Cerebellar nuclear complex (tissue), 1 donor: ENCODE measurements at regions not wholly inside any gene's neighbourhood (a gene's known extent, or its start where the extent isn't known, plus 50 kb on each side); places are given as distances from the start of the nearest gene placed in this dataset.
"Not testable (repeated sequence)": the region's sequence is repeated elsewhere in the genome, so short reads cannot be mapped to it uniquely, and the experiment has no call there.

Experiments
- DNase-seq, 2 experiments: peaks; one replicate each; lab custom pipeline; 2025; lab: John Stamatoyannopoulos, UW

- DNase-seq = no peak
Measured at GRCh38 chr5:23977997-23978396, 470.6 kb downstream of the PRDM9 start.

DNA sequence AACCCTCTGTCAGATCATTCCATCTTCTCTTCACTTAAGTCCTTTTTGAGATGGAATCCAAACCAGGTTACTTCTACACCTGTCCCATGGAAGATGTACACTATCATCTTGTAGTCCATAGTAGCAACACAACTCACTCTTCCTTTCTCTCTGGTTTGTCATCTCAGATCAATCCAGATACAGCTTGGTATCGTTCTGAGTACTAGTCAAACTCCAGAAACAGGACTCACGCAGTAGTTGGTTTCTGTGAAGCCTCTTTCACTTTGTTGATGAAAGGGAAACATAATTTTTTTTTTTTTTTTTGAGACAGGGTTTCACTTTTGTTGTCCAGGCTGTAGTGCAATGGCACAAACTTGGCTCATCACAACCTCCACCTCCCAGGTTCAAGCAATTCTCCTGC is 484.0 kb downstream of the PRDM9 start:
- DNase-seq = no peak

DNA sequence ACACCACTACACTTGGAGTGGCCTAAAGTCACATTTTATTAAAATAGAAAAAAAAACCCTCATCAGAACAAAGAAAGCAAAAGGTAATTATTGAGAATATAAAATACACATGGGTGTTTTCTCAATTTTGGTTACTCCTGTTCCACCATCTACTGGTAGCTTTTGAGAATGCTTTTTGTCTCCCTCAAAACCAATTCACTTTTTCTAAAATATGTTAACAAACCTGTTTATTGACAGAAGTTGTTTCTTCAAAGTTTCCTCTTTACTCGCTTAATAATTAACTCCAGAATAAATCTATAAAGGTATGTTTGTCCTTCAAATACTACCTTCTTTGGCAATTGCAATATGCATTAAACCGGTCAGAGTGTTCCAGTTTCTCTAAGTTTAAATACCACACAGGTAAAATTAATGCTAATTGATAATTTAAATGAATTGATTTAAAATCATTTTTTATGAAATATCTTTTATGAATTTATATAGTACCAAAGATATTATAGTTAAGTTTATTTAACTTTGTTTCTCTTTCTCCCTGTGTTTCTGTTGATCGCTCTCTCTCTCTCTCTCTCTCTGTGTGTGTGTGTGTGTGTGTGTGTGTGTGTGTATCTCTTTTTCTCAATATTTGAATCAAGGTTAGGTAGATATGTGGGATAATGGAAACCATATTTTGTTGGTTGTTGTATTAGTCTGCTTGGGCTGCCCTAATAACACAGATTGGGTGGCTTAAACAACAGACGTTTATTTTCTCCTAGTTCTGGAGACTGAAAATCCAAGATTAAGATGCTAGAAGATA is 487.4 kb downstream of the PRDM9 start:
- DNase-seq = no peak

- DNase-seq = no peak
Measured at GRCh38 chr5:23996525-23996924, 489.1 kb downstream of the PRDM9 start.

GRCh38 chr5:24005384-24005783 is 498.0 kb downstream of the PRDM9 start:
- DNase-seq = no peak

- DNase-seq = not testable (repeated sequence)
Measured at GRCh38 chr5:24017710-24018109, 510.3 kb downstream of the PRDM9 start.

DNA sequence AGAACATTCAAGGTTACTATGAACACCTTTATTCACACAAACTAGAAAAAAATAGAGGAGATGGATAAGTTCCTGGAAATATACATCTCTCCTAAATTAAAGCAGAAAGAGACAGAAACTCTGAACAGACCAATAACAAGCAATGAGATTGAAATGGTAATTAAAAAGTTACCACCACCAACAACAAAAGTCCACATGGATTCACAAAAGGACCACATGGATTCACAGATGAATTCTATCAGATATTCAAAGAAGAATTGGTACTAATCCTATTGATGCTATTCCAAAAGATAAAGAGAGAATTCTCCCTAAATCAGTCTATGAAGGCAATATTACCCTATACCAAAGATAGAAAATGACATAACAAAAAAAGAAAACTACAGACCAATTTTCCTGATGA is 518.9 kb downstream of the PRDM9 start:
- no peak for DNase-seq

GRCh38 chr5:24042688-24043087 is 535.3 kb downstream of the PRDM9 start:
- DNase-seq = no peak

DNA sequence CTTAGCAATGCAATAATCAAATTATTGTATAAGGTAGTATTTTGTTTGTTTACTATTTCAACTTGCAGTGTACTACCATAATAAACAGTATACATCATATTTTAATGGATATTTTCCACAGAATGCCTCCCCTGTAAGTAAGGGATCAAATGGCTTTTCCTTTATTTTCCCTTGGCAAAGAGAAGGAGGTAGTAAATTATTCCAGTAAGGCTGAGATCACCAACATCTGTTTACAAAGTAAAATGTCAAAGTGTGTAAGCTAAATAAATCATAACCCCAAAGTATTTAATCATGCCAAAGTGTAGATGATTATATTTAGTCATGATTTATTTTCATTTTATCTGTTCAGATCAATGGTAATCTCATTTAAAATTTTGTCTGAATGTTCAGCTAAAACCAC is 537.6 kb downstream of the PRDM9 start:
- DNase-seq = no peak

DNA sequence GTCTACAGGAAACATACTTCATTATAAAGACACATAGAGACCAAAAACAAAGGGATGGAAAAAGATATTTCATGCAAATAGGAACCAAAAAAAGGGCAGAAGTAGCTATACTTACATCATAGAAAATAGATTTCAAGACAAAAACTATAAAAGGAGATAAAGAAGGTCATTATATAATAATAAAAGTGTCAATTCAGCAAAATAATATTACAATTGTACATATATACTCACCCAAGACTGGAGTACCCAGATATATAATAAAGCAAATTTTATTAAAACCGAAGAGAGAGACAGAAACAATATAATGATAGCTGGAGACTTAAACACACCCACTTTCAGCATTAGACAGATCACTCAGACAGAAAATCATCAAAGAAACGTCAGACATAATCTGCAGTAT is 546.3 kb downstream of the PRDM9 start:
- DNase-seq = no peak

- no peak for DNase-seq
Measured at GRCh38 chr5:24059006-24059405, 551.6 kb downstream of the PRDM9 start.

GRCh38 chr5:24059716-24060115 is 552.3 kb downstream of the PRDM9 start:
- no peak for DNase-seq

GRCh38 chr5:24065779-24066178 is 558.4 kb downstream of the PRDM9 start:
- DNase-seq = no peak

- no peak for DNase-seq
Measured at GRCh38 chr5:24067208-24067607, 559.8 kb downstream of the PRDM9 start.

DNA sequence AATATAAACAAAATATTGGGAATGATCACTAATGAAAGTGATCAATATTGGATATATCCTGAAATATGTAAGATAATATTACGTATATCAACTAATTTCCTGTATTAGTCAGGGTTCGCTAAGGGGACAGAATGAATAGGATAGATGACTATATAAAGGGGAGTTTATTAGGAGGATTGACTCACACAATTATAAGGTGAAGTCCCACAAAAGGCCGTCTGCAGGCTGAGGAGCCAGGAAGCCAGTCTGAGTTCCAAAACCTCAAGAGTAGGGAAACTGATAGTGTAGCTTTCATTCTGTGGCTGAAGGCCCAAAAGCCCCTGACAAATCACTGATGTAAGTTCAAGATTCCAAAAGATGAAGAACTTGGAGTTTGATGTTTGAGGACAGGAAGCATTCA is 561.1 kb downstream of the PRDM9 start:
- DNase-seq = no peak

DNA sequence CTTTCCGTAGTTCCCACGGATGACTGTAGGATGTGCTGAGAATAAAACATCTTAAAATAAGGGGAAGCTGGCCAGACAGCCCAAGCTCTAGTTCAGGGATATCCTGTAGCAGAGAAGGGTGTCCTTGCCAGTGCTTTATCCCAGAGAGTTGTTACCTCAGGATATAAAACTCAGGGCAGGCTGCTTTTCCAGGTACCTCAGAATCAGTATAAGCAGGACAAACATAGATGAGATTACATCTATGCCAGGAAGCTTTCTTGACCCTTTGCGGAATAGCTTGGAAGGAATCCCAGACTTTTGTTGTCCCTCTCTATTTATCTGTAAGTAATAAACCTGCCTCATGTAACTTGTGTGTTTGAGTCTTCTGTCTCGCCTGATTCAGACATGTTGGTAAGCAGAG is 565.7 kb downstream of the PRDM9 start:
- DNase-seq = no peak

GRCh38 chr5:24080046-24080445 is 564.7 kb downstream of the CDH10 start:
- no peak for DNase-seq

DNA sequence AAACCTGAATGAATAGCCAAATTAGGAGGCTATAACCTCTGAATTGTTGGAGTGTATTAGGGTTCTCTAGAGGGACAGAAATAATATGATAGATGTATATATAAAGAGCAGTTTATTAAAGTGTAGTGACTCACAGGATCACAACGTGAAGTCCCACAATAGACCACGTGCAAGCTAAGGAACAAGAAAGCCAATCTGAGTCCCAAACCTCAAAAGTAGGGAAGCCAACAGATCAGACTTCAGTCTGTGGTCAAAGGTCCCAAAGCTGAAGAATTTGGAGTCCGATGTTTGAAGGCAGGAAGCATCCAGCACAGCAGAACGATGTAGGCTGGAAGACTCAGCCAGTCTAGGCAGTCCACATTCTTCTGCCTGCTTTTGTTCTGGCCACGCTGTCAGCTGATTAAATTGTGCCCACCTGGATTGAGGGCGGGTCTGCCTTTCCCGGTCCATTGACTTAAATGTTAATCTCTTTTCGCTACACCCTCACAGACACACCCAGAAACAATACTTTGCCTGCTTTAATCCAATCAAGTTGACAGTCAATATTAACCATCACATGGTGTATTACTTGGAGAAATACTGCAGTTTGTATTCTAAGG is 550.6 kb downstream of the CDH10 start:
- DNase-seq = no peak

DNA sequence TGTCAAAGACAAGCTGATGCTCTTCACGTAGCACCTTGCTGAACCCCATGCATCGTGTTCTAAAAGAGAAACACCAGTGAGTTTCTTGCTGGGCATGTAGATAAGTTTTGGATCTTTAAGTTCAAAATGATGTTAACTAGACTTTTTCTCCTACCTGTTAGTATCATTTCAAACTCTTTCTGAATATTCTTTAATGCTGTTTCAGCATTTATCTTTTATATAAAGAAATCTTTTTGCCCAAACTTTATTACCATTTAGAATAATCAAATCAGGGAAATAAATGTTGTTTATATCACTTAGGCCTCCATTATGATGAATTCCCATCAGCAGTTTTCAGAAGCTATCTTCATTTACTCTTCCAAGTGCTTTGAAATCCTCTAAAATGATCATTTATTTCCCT is 542.8 kb downstream of the CDH10 start:
- no peak for DNase-seq

GRCh38 chr5:24103451-24104023 is 541.2 kb downstream of the CDH10 start:
- no peak for DNase-seq

DNA sequence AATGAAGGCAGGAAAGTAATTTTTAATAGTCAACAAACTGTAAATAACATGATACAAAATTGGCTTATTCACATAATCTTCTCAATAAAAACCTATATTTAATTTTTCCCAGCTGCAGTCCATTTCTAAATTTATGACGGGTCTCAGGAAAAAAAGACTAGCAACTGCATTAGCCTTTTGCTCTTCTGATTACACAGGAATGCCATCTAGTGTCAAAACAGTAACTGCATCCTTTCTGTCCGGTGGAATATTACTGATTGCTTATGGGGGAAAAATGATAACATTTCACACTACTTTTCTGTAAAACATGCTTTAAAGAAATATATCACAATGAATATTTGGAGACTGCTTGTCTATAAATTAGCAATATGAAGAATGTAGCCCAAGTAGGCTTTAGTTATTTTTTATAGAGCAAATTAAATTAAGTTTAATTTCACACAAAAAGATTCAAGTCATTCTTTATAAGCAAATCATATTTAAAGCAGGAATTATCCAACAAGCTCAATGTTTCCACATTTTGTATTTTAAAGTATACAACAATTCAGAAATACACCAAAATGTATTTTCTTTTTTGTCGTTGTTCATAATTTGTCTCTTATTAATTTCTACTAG is 534.7 kb downstream of the CDH10 start:
- DNase-seq = no peak

- no peak for DNase-seq
Measured at GRCh38 chr5:24112420-24112819, 532.4 kb downstream of the CDH10 start.

DNA sequence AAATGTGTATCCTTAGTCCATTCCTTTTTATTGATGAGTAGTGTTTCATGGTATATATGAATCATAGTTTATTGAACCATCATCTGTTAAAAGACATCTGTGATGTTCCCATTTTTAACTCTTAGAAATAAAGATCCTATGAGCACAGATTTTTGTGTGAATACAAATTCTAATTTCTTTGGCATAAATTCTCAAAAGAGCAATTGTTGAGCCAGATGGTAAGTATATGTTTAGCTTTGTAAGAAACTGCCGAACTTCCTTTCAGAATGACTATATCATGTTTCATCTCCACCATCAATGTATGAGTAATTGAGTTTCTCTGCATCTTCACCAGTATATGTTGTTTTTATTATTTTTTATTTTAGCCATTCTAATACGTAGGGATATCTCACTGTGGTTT is 526.4 kb downstream of the CDH10 start:
- no peak for DNase-seq
